Stimulated activated CD8-positive, alpha-beta memory T cell treated with anti-CD3 and anti-CD28 coated beads, Interleukin-7, amount 100 ng/mL, for 24 hours (primary cell): ENCODE measurements at regions not wholly inside any gene's neighbourhood (a gene's known extent, or its start where the extent isn't known, plus 50 kb on each side); places are given as distances from the start of the nearest gene placed in this dataset.

ENCODE experiments used
- DNase-seq: peaks from one replicate; pipeline ENCODE4 v3.0.0-alpha.2; 2020; ENCODE audit warnings: low read depth

- no peak for DNase-seq
Measured at GRCh38 chr4:178275671-178276360, 833.6 kb upstream of the AGA start.

- DNase-seq = no peak
Measured at GRCh38 chr4:178280362-178280761, 838.1 kb upstream of the AGA start.

GRCh38 chr4:178288462-178288861 lies 846.2 kb upstream of the AGA start:
- DNase-seq = no peak

GRCh38 chr4:178293601-178294000 lies 851.4 kb upstream of the AGA start:
- no peak for DNase-seq

- no peak for DNase-seq
Measured at GRCh38 chr4:178296669-178297068, 854.4 kb upstream of the AGA start.

- no peak for DNase-seq
Measured at GRCh38 chr4:178306565-178306964, 864.3 kb upstream of the AGA start.

- DNase-seq = no peak
Measured at GRCh38 chr4:178309890-178310289, 867.7 kb upstream of the AGA start.

GRCh38 chr4:178311997-178312396 lies 869.8 kb upstream of the AGA start:
- no peak for DNase-seq

- DNase-seq = no peak
Measured at GRCh38 chr4:178314287-178314686, 872.0 kb upstream of the AGA start.

GRCh38 chr4:178316211-178316610 lies 874.0 kb upstream of the AGA start:
- no peak for DNase-seq

GRCh38 chr4:178320003-178320402 lies 877.8 kb upstream of the AGA start:
- no peak for DNase-seq

- no peak for DNase-seq
Measured at GRCh38 chr4:178322524-178323183, 880.4 kb upstream of the AGA start.

GRCh38 chr4:178329226-178329872 lies 887.1 kb upstream of the AGA start:
- DNase-seq = no peak

- DNase-seq = no peak
Measured at GRCh38 chr4:178333355-178333754, 891.1 kb upstream of the AGA start.

- DNase-seq = no peak
Measured at GRCh38 chr4:178339769-178340168, 897.5 kb upstream of the AGA start.

GRCh38 chr4:178340468-178340867 lies 898.2 kb upstream of the AGA start:
- no peak for DNase-seq

GRCh38 chr4:178344096-178344495 lies 901.9 kb upstream of the AGA start:
- DNase-seq = no peak

- no peak for DNase-seq
Measured at GRCh38 chr4:178347111-178347510, 904.9 kb upstream of the AGA start.

- no peak for DNase-seq
Measured at GRCh38 chr4:178349601-178350000, 907.4 kb upstream of the AGA start.

GRCh38 chr4:178351185-178351584 lies 908.9 kb upstream of the AGA start:
- DNase-seq = no peak

- no peak for DNase-seq
Measured at GRCh38 chr4:178356725-178357124, 914.5 kb upstream of the AGA start.

- DNase-seq = no peak
Measured at GRCh38 chr4:178385481-178385880, 943.2 kb upstream of the AGA start.

GRCh38 chr4:178387756-178388155 lies 945.5 kb upstream of the AGA start:
- DNase-seq = no peak
